COLO829 (cell line): ENCODE measurements at regions not wholly inside any gene's neighbourhood (a gene's known extent, or its start where the extent isn't known, plus 50 kb on each side); places are given as distances from the start of the nearest gene placed in this dataset.

ENCODE experiments used
- DNase-seq: peaks from one replicate; pipeline ENCODE4 v3.0.0; 2012; ENCODE audit warnings: low spot score

DNA sequence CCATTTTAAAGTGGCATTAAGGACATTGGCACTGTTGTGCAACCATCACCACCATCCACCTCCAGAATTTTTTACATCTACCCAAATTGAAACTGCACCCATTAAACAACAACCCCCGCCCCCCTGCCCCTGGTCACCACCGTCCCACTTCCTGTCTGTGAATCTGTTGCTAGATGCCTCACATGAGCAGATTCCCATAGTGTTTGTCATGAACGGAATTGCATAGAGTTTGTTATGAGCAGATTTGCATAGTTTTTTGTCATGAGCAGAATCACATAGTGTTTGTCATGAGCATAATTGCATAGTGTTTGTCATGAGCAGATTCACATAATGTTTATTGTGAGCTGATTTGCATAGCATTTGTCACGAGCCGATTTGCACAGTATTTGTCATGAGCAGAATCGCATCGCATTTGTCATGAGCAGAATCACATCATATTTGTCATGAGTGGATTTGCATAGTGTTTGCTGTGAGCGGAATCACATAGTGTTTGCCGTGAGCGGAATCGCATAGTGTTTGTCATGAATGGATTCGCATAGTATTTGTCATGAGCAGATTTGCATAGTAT is 54.0 kb upstream of the GTF3A start:
- no peak for DNase-seq

GRCh38 chr13:27371932-27372331 is 52.5 kb upstream of the GTF3A start:
- DNase-seq = no peak

DNA sequence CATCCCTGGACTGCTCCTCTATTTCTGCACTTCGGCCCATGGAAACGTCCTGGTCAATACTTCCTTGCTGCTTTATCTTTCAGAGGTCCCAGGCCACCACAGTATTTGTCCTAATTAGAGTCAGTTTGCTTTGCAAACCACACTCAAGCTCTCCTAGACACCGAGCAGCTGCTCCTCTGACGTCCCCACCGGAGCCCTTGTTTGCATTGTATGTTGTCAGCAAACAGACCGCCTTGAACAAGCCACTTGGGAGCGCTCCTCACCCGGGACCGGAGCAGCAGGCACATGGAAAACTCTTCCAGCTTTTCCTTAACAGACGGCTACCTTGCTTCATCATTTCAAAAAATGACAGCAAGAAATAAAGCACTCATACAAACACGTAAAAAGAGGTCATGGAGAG is 51.5 kb upstream of the GTF3A start:
- no peak for DNase-seq

DNA sequence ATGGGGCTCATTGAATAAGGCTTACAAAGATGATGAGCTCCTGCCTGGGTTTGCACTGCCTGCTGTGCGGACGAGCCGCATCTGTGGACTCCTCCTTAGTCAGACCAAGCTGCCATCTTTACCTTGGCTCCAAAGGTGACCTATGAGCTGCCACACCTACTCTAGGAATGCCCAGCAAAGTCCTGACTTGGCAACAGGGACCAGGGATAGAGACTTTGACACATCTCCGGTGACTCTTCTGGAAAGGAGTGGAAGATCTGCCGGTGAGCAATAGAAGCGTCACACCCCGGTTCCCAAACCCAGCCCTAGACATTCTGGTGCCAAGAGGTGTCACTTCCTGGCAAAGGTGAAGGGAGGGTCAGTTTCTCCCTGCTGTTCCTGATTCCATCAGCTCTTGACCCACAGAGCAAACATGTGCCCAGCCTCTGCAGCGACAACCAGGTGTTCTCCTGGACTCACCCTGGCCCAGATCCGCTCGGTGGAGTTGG is 50.2 kb upstream of the GTF3A start:
- no peak for DNase-seq
